B cell (primary cell): ENCODE measurements at regions not wholly inside any gene's neighbourhood (a gene's known extent, or its start where the extent isn't known, plus 50 kb on each side); places are given as distances from the start of the nearest gene placed in this dataset.

ENCODE experiments used
- CTCF ChIP-seq: fragments of 200-600 bp; IDR thresholded peaks from one replicate; pipeline ENCODE4 v1.8.0; 2022; ENCODE audit warnings: antibody characterized with exemption, mild to moderate bottlenecking
- EZH2 ChIP-seq: IDR thresholded peaks from 2 replicates; pipeline ENCODE4 v1.6.1; 2012; ENCODE audit warnings: borderline replicate concordance, low read depth, mild to moderate bottlenecking, moderate library complexity, low read length; ENCODE audit not compliant: insufficient read depth, poor library complexity, severe bottlenecking

GRCh38 chr5:158435161-158435616, 576.2 kb upstream of the CLINT1 start:
- TF ChIP-seq CTCF: no peak
- no peak for TF ChIP-seq EZH2
